GM18498 (cell line): ENCODE measurements at regions not wholly inside any gene's neighbourhood (a gene's known extent, or its start where the extent isn't known, plus 50 kb on each side); places are given as distances from the start of the nearest gene placed in this dataset.

ENCODE experiments used
- ATAC-seq: cut with Tn5 transposase; IDR thresholded peaks from one replicate; pipeline ENCODE4 v1.9.1; 2021; ENCODE audit warnings: mild to moderate bottlenecking, moderate library complexity; ENCODE audit not compliant: unreplicated experiment

- no peak for ATAC-seq
Measured at GRCh38 chr3:18007980-18008379, 265.5 kb upstream of the TBC1D5 start.

GRCh38 chr3:17995769-17996168, 253.3 kb upstream of the TBC1D5 start:
- ATAC-seq = no peak

GRCh38 chr3:17994167-17994566, 251.7 kb upstream of the TBC1D5 start:
- ATAC-seq = no peak

GRCh38 chr3:17990390-17990789, 248.0 kb upstream of the TBC1D5 start:
- no peak for ATAC-seq

- no peak for ATAC-seq
Measured at GRCh38 chr3:17986348-17986816, 244.0 kb upstream of the TBC1D5 start.

- no peak for ATAC-seq
Measured at GRCh38 chr3:17985658-17986347, 243.4 kb upstream of the TBC1D5 start.

- ATAC-seq = no peak
Measured at GRCh38 chr3:17983106-17983505, 240.7 kb upstream of the TBC1D5 start.

GRCh38 chr3:17982211-17982880, 239.9 kb upstream of the TBC1D5 start:
- no peak for ATAC-seq

- ATAC-seq = no peak
Measured at GRCh38 chr3:17980863-17981262, 238.4 kb upstream of the TBC1D5 start.

GRCh38 chr3:17979911-17980310, 237.5 kb upstream of the TBC1D5 start:
- no peak for ATAC-seq

GRCh38 chr3:17979252-17979651, 236.8 kb upstream of the TBC1D5 start:
- ATAC-seq = no peak

- no peak for ATAC-seq
Measured at GRCh38 chr3:17974206-17974841, 231.9 kb upstream of the TBC1D5 start.

GRCh38 chr3:17972959-17973906, 230.8 kb upstream of the TBC1D5 start:
- ATAC-seq = no peak

GRCh38 chr3:17972476-17972875, 230.0 kb upstream of the TBC1D5 start:
- no peak for ATAC-seq

- ATAC-seq = no peak
Measured at GRCh38 chr3:17972030-17972429, 229.6 kb upstream of the TBC1D5 start.

GRCh38 chr3:17969985-17970568, 227.6 kb upstream of the TBC1D5 start:
- ATAC-seq = no peak

- no peak for ATAC-seq
Measured at GRCh38 chr3:17969244-17969643, 226.8 kb upstream of the TBC1D5 start.

- no peak for ATAC-seq
Measured at GRCh38 chr3:17967953-17968607, 225.6 kb upstream of the TBC1D5 start.

GRCh38 chr3:17967111-17967510, 224.7 kb upstream of the TBC1D5 start:
- no peak for ATAC-seq

- ATAC-seq = no peak
Measured at GRCh38 chr3:17965331-17965730, 222.9 kb upstream of the TBC1D5 start.
